Tibial artery (tissue), 4 donors: ENCODE measurements at regions not wholly inside any gene's neighbourhood (a gene's known extent, or its start where the extent isn't known, plus 50 kb on each side); places are given as distances from the start of the nearest gene placed in this dataset.

Experiments
- DNase-seq, 2 donors: peaks; one replicate each; pipeline ENCODE4 v3.0.0-alpha.2; 2019
- H3K27ac ChIP-seq, 2 donors: fragments of 200-600 bp; sonication (generic) in 1 of 2; 1 replicate in 1 of 2; 2 replicates in 1 of 2; pipeline ENCODE4 v1.5.1; 2018 to 2019; ENCODE audit warnings: mild to moderate bottlenecking in 1 of 2
- H3K27me3 ChIP-seq, 2 donors: fragments of 200-600 bp; sonication (generic) in 1 of 2; one replicate each; pipeline versions ENCODE4 v1.5.1 to v1.6.0; 2016 to 2019
- H3K36me3 ChIP-seq, 3 donors: fragments of 200-600 bp; sonication (generic) in 2 of 3; one replicate each; pipeline ENCODE4 v1.5.1; 2016 to 2019; ENCODE audit warnings: mild to moderate bottlenecking in 2 of 3
- H3K4me1 ChIP-seq, 4 donors: fragments of 200-600 bp; sonication (generic) in 2 of 4; 1 replicate in 3 of 4; 2 replicates in 1 of 4; pipeline ENCODE4 v1.5.1; 2016 to 2019
- H3K4me3 ChIP-seq, 2 donors: fragments of 200-600 bp; sonication (generic) in 1 of 2; 1 replicate in 1 of 2; 2 replicates in 1 of 2; pipeline ENCODE4 v1.5.1; 2018 to 2019; ENCODE audit warnings: mild to moderate bottlenecking in 2 of 2
- H3K9me3 ChIP-seq, 3 donors: fragments of 200-600 bp; sonication (generic) in 1 of 3; one replicate each; pipeline ENCODE4 v1.5.1; 2016 to 2019
- CTCF ChIP-seq, 2 experiments: fragments of 200-600 bp in 1 of 2; fragments of 450-650 bp in 1 of 2; IDR thresholded peaks; one replicate each; pipeline ENCODE4 v1.5.1; 2017 to 2019; ENCODE audit warnings: antibody characterized with exemption in 2 of 2, mild to moderate bottlenecking in 1 of 2, moderate library complexity in 1 of 2
- intact Hi-C: fragments of 100-400 bp; cut with DNase I; formaldehyde crosslinking; loops from one replicate; pipeline ENCODE4 v1.15.0; 2023; ENCODE audit warnings: low total_unique reads

- Histone ChIP-seq H3K4me3 (no peak overlapping the region), H3K4me1 (peaks cover 0 to 12% (median 2%) of the 10 kb centered on the region in 4 donors), H3K27me3 (no peaks in the 10 kb centered on the region), H3K27ac (no peak overlapping the region), H3K36me3 (no peaks in the 10 kb centered on the region), H3K9me3 (no peaks in the 10 kb centered on the region)
- no peak for DNase-seq
- intact Hi-C loops = no loop called here
- no peak for TF ChIP-seq CTCF (IDR thresholded peaks at IDR 0.05)
Observed at GRCh38 chr21:24042687-24043086, 1564.6 kb downstream of the MRPL39 start.

- Histone ChIP-seq H3K27me3 (no peaks in the 10 kb centered on the region), H3K36me3 (no peaks in the 10 kb centered on the region), H3K9me3 (no peaks in the 10 kb centered on the region), H3K27ac (no peak overlapping the region), H3K4me1 (no peaks in the 10 kb centered on the region), H3K4me3 (no peak overlapping the region)
- TF ChIP-seq CTCF (IDR thresholded peaks at IDR 0.05) = no peak
- DNase-seq = no peak
- intact Hi-C loops = no loop called here
Observed at GRCh38 chr21:24032709-24033232, 1574.5 kb downstream of the MRPL39 start.

GRCh38 chr21:24027396-24027795, 1579.9 kb downstream of the MRPL39 start:
- Histone ChIP-seq H3K27ac (no peak overlapping the region), H3K27me3 (no peaks in the 10 kb centered on the region), H3K9me3 (no peaks in the 10 kb centered on the region), H3K4me1 (peaks cover 0 to 28% (median 2%) of the 10 kb centered on the region in 4 donors), H3K4me3 (no peak overlapping the region), H3K36me3 (no peaks in the 10 kb centered on the region)
- no peak for TF ChIP-seq CTCF (IDR thresholded peaks at IDR 0.05)
- no peak for DNase-seq
- intact Hi-C loops = no loop called here

- DNase-seq = no peak
- Histone ChIP-seq H3K36me3 (no peaks in the 10 kb centered on the region), H3K27ac (no peak overlapping the region), H3K4me3 (no peak overlapping the region), H3K27me3 (no peaks in the 10 kb centered on the region), H3K9me3 (no peaks in the 10 kb centered on the region), H3K4me1 (peaks cover 0 to 28% (median 2%) of the 10 kb centered on the region in 4 donors)
- TF ChIP-seq CTCF (IDR thresholded peaks at IDR 0.05) = no peak
- intact Hi-C loops = no loop called here
Observed at GRCh38 chr21:24025101-24025500, 1582.2 kb downstream of the MRPL39 start.

- intact Hi-C loops = no loop called here
- no peaks in the 10 kb centered on the region for H3K27me3 ChIP-seq
- no peaks in the 10 kb centered on the region for H3K36me3 ChIP-seq
- peaks cover 0 to 28% (median 2%) of the 10 kb centered on the region in 4 donors for H3K4me1 ChIP-seq
- no peak for DNase-seq
- no peaks in the 10 kb centered on the region for H3K9me3 ChIP-seq
- TF ChIP-seq CTCF (IDR thresholded peaks at IDR 0.05) = no peak
- H3K4me3 ChIP-seq = no peak overlapping the region
- no peak overlapping the region for H3K27ac ChIP-seq
Observed at GRCh38 chr21:24023936-24024335, 1583.3 kb downstream of the MRPL39 start.

GRCh38 chr21:24023402-24023801, 1583.9 kb downstream of the MRPL39 start:
- intact Hi-C loops = no loop called here
- Histone ChIP-seq H3K27ac (no peak overlapping the region), H3K36me3 (no peaks in the 10 kb centered on the region), H3K4me1 (peaks cover 0 to 28% (median 2%) of the 10 kb centered on the region in 4 donors), H3K9me3 (no peaks in the 10 kb centered on the region), H3K27me3 (no peaks in the 10 kb centered on the region), H3K4me3 (no peak overlapping the region)
- DNase-seq = no peak
- TF ChIP-seq CTCF (IDR thresholded peaks at IDR 0.05) = no peak
